Suprapubic skin (tissue), 3 donors: ENCODE measurements at regions not wholly inside any gene's neighbourhood (a gene's known extent, or its start where the extent isn't known, plus 50 kb on each side); places are given as distances from the start of the nearest gene placed in this dataset.

ENCODE experiments used
- POLR2A ChIP-seq, 2 donors: fragments of 450-650 bp; IDR thresholded peaks; one replicate each; pipeline ENCODE4 v1.6.1; 2017; ENCODE audit warnings: antibody characterized with exemption in 2 of 2, mild to moderate bottlenecking in 2 of 2, moderate library complexity in 2 of 2
- TF ChIP-seq, protein P1 (sequence below), 2 donors: fragments of 200-600 bp in 1 of 2; fragments of 450-650 bp in 1 of 2; sonication (generic) in 1 of 2; IDR thresholded peaks; one replicate each; pipeline ENCODE4 v1.5.1; 2016 to 2019; ENCODE audit warnings: antibody characterized with exemption in 2 of 2, mild to moderate bottlenecking in 1 of 2, moderate library complexity in 1 of 2

DNA sequence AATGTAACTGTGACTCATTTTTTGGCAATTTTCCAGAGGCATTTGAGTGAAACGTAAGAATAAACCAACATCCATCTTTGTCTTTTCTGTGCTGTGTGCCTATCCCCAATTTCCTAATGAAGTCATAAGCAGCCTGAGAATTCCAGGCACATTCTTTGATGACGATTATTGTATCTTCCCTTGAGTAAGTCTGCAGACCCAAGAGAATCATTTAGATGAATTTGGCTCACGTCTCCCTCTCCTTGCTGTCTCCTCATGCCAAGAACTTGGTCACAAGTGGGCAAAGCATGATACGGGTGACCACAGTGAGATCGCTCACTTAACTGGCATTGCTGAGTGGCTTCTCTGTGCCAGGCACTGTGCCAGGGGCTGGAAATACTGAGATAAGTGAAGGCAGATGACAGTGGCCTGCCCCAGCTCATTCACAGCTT lies 384.5 kb upstream of the IL12A start:
- TF ChIP-seq POLR2A (IDR thresholded peaks at IDR 0.05): no peak
- TF ChIP-seq, protein P1, sequence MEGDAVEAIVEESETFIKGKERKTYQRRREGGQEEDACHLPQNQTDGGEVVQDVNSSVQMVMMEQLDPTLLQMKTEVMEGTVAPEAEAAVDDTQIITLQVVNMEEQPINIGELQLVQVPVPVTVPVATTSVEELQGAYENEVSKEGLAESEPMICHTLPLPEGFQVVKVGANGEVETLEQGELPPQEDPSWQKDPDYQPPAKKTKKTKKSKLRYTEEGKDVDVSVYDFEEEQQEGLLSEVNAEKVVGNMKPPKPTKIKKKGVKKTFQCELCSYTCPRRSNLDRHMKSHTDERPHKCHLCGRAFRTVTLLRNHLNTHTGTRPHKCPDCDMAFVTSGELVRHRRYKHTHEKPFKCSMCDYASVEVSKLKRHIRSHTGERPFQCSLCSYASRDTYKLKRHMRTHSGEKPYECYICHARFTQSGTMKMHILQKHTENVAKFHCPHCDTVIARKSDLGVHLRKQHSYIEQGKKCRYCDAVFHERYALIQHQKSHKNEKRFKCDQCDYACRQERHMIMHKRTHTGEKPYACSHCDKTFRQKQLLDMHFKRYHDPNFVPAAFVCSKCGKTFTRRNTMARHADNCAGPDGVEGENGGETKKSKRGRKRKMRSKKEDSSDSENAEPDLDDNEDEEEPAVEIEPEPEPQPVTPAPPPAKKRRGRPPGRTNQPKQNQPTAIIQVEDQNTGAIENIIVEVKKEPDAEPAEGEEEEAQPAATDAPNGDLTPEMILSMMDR (IDR thresholded peaks at IDR 0.05): no peak
